ENCODE measurements at regions not wholly inside any gene's neighbourhood (a gene's known extent, or its start where the extent isn't known, plus 50 kb on each side); places are given as distances from the start of the nearest gene placed in this dataset.
A peak's percentile ranks its signal among the peaks of the same experiment; 100 is the strongest.

DNA sequence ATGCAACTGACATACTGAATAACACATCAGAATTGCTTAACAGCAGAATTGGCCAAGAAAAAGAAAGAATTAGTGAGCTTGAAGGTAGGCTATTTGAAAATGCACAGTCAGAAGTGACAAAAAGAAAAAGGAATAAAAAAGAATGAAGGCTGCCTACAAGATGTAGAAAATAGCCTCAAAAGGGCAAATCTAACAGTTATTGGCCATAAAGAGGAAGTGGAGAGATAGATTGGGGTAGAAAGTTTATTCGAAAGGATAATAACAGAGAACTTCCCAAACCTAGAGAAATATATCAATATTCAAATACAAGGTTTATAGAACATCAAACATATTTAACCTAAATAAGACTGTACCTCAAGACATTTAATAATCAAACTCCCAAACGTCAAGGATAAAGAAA, 67.5 kb downstream of the ATP6V1G3 start:
- peaks cover 5% of the 10 kb centered on the region; the same call in 1 of the 2 replicates for H3K9me3 ChIP-seq

DNA sequence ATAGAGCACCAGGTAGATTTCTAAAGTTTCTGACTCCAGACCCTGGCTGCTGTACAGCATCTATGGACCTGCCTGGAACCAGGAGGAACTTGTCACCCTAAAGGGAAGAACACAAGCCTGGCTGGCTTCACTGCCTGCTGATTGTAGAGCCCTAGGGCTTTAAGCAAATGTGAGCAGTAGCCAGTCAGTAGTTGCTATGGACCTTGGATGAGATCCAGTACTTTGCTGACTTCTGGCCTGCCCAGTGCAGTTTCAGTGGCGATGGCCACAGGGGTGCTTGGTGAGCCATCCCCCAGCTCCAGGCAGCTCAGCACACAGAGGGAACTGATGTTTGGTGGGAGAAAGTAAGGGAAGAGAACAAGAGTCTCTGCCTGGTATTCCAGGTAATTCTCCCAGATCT, 68.4 kb downstream of the ATP6V1G3 start:
- Histone ChIP-seq H3K4me3 (no peak overlapping the region), H3K9me3 (peaks cover 5% of the 10 kb centered on the region; the same call in 1 of the 2 replicates), H3K36me3 (no peaks in the 10 kb centered on the region), H3K27me3 (no peaks in the 10 kb centered on the region)
- DNase-seq: no peak

More for the DNA sequence above, 67.5 kb downstream of the ATP6V1G3 start:
- Histone ChIP-seq H3K27me3 (no peaks in the 10 kb centered on the region), H3K36me3 (no peaks in the 10 kb centered on the region), H3K4me3 (no peak overlapping the region)
- DNase-seq: no peak

DNA sequence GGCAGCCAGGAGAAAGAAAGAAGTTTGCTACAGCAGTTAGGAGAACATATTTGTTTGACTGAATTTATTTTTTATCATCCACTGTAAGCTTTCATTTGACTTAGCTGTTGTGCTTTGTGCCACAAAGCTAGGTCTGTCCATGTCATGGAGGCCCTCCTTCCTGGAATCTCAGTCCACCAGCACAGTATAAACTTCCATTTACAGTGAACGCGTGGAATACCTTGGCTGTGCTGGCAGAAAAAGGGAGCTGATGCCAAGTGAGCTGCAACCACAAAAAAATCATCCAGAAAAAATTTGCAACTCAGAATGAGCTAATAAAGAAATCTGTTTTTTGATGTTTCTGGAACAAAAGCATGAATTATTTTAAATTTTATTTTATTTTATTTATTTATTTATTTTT, 72.6 kb downstream of the ATP6V1G3 start:
- no peak overlapping the region for H3K4me3 ChIP-seq
- no peaks in the 10 kb centered on the region for H3K9me3 ChIP-seq
- no peaks in the 10 kb centered on the region for H3K27me3 ChIP-seq
- DNase-seq: peak; percentile 75
- no peaks in the 10 kb centered on the region for H3K36me3 ChIP-seq

DNA sequence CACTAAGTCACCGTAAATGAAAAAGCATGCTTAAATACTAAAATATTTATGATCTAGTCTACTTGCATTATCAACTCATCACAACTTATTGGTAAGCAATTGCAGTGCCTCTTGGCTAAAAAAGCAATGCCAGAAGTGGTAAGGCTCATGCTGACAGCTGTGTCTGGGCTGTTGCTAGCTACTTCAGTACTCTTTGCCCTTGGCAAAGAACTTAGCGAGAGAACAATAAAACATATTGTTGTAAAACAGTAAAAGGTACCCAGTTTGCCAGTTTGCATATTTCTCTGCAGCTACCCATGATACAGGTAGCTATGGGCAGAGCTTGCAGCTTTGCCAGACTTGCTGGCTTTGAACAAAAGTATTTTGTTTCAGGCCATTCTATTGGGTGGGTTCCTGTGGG, 73.1 kb downstream of the ATP6V1G3 start:
- H3K36me3 ChIP-seq: no peaks in the 10 kb centered on the region
- no peaks in the 10 kb centered on the region for H3K9me3 ChIP-seq
- DNase-seq: peak; percentile 58
- H3K27me3 ChIP-seq: no peaks in the 10 kb centered on the region
- no peak overlapping the region for H3K4me3 ChIP-seq

- no peak overlapping the region for H3K4me3 ChIP-seq
- no peaks in the 10 kb centered on the region for H3K36me3 ChIP-seq
- H3K27me3 ChIP-seq: no peaks in the 10 kb centered on the region
- H3K9me3 ChIP-seq: no peaks in the 10 kb centered on the region
- no peak for DNase-seq
Measured at GRCh38 chr1:198465201-198466144, 75.0 kb downstream of the ATP6V1G3 start.

- no peaks in the 10 kb centered on the region for H3K9me3 ChIP-seq
- no peak for DNase-seq
- no peak overlapping the region for H3K4me3 ChIP-seq
- H3K36me3 ChIP-seq: no peaks in the 10 kb centered on the region
- no peaks in the 10 kb centered on the region for H3K27me3 ChIP-seq
Measured at GRCh38 chr1:198463709-198464108, 76.8 kb downstream of the ATP6V1G3 start.

GRCh38 chr1:198462365-198463019, 78.0 kb downstream of the ATP6V1G3 start:
- H3K9me3 ChIP-seq: no peaks in the 10 kb centered on the region
- peak; percentile 63 for DNase-seq
- no peaks in the 10 kb centered on the region for H3K27me3 ChIP-seq
- no peak overlapping the region for H3K4me3 ChIP-seq
- H3K36me3 ChIP-seq: no peaks in the 10 kb centered on the region

GRCh38 chr1:198455966-198456365, 84.5 kb downstream of the ATP6V1G3 start:
- Histone ChIP-seq H3K36me3 (no peaks in the 10 kb centered on the region), H3K27me3 (no peaks in the 10 kb centered on the region), H3K4me3 (no peak overlapping the region), H3K9me3 (no peaks in the 10 kb centered on the region; the same call in 1 of the 2 replicates)
- no peak for DNase-seq

GRCh38 chr1:198449727-198450433, 90.6 kb downstream of the ATP6V1G3 start:
- no peak for DNase-seq
- H3K27me3 ChIP-seq: no peaks in the 10 kb centered on the region
- H3K9me3 ChIP-seq: no peaks in the 10 kb centered on the region; the same call in 1 of the 2 replicates
- H3K4me3 ChIP-seq: no peak overlapping the region
- no peaks in the 10 kb centered on the region for H3K36me3 ChIP-seq

DNA sequence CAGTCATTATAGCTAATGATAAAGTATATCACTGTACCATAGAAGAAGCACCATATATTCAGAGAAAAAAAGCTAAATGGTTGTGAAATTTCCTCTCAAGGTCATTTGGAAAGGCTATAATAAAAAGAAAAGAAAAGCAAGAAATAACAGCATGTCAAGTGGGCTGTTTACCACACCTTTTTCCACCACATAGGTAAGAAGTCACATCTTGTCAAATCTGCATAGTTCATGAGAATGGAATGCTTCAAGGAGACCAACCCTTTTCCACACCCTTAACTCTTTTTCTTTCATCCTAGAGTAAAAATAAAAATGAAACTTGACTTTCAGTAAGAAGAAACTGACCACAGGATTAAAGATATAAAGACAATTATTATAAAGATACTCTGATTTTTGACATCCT, 91.2 kb downstream of the ATP6V1G3 start:
- Histone ChIP-seq H3K36me3 (no peaks in the 10 kb centered on the region), H3K27me3 (no peaks in the 10 kb centered on the region), H3K4me3 (no peak overlapping the region), H3K9me3 (peaks cover 2% of the 10 kb centered on the region; the same call in 1 of the 2 replicates)
- no peak for DNase-seq

GRCh38 chr1:198447468-198447867, 93.0 kb downstream of the ATP6V1G3 start:
- no peaks in the 10 kb centered on the region for H3K36me3 ChIP-seq
- no peak overlapping the region for H3K4me3 ChIP-seq

GRCh38 chr1:198445872-198446271, 94.6 kb downstream of the ATP6V1G3 start:
- H3K36me3 ChIP-seq: no peaks in the 10 kb centered on the region
- no peaks in the 10 kb centered on the region for H3K27me3 ChIP-seq
- no peak for DNase-seq
- H3K4me3 ChIP-seq: no peak overlapping the region
- 0 out of 2 replicates have a peak, but pooled peaks cover 2% of the 10 kb centered on the region for H3K9me3 ChIP-seq

More at GRCh38 chr1:198447468-198447867, 93.0 kb downstream of the ATP6V1G3 start:
- DNase-seq: no peak
- 0 out of 2 replicates have a peak, but pooled peaks cover 2% of the 10 kb centered on the region for H3K9me3 ChIP-seq
- no peaks in the 10 kb centered on the region for H3K27me3 ChIP-seq

DNA sequence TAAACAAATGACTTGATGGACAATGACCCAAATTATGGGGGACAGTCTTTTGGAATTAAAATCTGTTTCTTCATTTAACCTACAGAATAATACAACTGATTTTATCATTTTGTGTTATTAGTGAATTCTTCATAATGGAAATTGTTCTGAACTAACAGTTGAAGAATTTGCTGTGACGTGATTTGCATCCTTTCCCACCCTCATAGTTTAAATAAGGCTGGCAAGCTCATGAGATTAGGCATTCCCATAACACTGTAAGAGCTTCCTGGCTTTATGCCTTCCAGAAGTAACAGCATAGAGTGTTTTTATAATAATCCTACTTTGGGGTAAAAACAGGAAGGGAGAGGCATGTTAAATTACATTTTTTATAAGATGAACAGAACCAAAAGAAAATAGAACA, 95.7 kb downstream of the ATP6V1G3 start:
- DNase-seq: peak; percentile 18
- Histone ChIP-seq H3K4me3 (no peak overlapping the region), H3K9me3 (peaks cover 2% of the 10 kb centered on the region; the same call in 1 of the 2 replicates)

DNA sequence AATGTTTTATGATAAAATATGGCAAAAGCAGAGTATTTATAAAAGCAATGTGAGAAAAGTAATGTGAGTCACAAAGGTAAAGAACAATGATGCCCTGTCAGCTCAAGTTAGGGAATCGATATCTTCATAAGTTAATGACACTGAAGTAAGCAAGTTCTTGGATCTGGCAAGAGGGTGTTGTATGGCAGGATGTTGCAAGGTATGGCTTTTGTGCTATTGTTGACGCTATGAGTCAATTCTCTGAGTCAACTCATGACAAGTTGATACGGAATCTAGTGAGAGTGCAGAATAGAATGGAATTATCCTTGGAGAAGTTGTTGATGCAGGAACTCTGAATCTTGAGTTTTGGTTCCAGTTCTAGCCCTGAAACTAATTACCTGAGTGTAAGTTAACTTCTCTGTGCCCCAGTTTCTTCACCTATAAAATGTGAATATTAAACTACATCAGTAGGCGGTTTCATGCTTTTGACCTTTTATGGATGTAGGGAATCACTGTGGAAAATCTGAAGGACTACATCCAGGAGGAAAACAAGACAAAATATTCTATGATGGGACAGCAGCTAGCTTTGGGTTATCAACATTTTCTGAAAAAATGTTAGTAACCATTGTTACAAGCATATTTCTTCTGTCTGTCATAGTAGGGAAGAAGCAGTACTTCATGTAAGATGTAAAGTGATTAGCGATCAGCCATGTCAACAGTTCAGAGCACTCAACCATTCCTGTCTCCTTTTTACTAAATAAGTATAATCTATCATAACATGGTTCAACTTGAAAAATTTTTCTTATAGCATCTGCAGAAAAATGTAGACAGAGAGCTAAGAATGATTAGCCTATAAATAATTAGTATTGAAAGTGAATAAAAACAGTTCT, 96.9 kb downstream of the ATP6V1G3 start:
- H3K4me3 ChIP-seq: no peak overlapping the region
- H3K36me3 ChIP-seq: no peaks in the 10 kb centered on the region
- peak; percentile 63 for DNase-seq
- peaks cover 3% of the 10 kb centered on the region; the same call in 1 of the 2 replicates for H3K9me3 ChIP-seq
- H3K27me3 ChIP-seq: no peaks in the 10 kb centered on the region

More for the DNA sequence above, 95.7 kb downstream of the ATP6V1G3 start:
- no peaks in the 10 kb centered on the region for H3K27me3 ChIP-seq
- no peaks in the 10 kb centered on the region for H3K36me3 ChIP-seq

- Histone ChIP-seq H3K36me3 (no peaks in the 10 kb centered on the region), H3K27me3 (no peaks in the 10 kb centered on the region), H3K4me3 (no peak overlapping the region), H3K9me3 (peaks cover 3% of the 10 kb centered on the region; the same call in 1 of the 2 replicates)
- no peak for DNase-seq
Measured at GRCh38 chr1:198440842-198441241, 99.6 kb downstream of the ATP6V1G3 start.

- Histone ChIP-seq H3K4me3 (no peak overlapping the region), H3K36me3 (no peaks in the 10 kb centered on the region), H3K27me3 (no peaks in the 10 kb centered on the region), H3K9me3 (peaks cover 6% of the 10 kb centered on the region)
- peak; percentile 13 for DNase-seq
Measured at GRCh38 chr1:198437332-198437731, 103.1 kb downstream of the ATP6V1G3 start.
